Testis (tissue), 2 donors: ENCODE measurements at regions not wholly inside any gene's neighbourhood (a gene's known extent, or its start where the extent isn't known, plus 50 kb on each side); places are given as distances from the start of the nearest gene placed in this dataset.

Source experiments
- POLR2A ChIP-seq: fragments of 450-650 bp; IDR thresholded peaks from one replicate; pipeline ENCODE4 v1.6.1; 2017; ENCODE audit warnings: antibody characterized with exemption, mild to moderate bottlenecking, moderate library complexity
- TF ChIP-seq, protein P1 (sequence below), 3 experiments: fragments of 450-650 bp in 2 of 3; fragments of 200-600 bp in 1 of 3; sonication (generic) in 1 of 3; IDR thresholded peaks; one replicate each; pipeline ENCODE4 v1.5.1; 2016 to 2019; ENCODE audit warnings: antibody characterized with exemption in 3 of 3, mild to moderate bottlenecking in 2 of 3, moderate library complexity in 1 of 3

DNA sequence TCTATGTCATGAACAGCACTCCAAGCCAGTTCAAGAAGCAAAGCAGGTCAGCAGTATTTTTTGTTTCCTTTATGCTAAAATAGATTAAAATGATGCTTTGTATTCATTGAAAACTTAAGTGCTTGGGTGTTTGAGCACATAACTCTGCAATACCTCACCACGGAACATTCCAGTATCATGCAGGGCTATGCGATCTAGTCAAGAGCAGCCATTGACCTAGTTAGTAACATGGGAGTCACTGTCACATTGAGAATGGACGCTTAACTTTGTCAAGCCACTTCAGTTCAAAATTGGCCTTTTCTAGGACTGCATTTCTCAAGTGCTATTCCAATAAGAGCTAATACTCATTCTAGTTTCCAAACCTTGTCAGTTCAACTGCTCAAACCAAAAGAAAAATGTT, 160.1 kb upstream of the FSTL5 start:
- no peak for TF ChIP-seq POLR2A
- TF ChIP-seq, protein P1, sequence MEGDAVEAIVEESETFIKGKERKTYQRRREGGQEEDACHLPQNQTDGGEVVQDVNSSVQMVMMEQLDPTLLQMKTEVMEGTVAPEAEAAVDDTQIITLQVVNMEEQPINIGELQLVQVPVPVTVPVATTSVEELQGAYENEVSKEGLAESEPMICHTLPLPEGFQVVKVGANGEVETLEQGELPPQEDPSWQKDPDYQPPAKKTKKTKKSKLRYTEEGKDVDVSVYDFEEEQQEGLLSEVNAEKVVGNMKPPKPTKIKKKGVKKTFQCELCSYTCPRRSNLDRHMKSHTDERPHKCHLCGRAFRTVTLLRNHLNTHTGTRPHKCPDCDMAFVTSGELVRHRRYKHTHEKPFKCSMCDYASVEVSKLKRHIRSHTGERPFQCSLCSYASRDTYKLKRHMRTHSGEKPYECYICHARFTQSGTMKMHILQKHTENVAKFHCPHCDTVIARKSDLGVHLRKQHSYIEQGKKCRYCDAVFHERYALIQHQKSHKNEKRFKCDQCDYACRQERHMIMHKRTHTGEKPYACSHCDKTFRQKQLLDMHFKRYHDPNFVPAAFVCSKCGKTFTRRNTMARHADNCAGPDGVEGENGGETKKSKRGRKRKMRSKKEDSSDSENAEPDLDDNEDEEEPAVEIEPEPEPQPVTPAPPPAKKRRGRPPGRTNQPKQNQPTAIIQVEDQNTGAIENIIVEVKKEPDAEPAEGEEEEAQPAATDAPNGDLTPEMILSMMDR (IDR thresholded peaks at IDR 0.05), result no peak
